ENCODE measurements at regions not wholly inside any gene's neighbourhood (a gene's known extent, or its start where the extent isn't known, plus 50 kb on each side); places are given as distances from the start of the nearest gene placed in this dataset.
"Not testable (repeated sequence)": the region's sequence is repeated elsewhere in the genome, so short reads cannot be mapped to it uniquely, and the experiment has no call there.

DNA sequence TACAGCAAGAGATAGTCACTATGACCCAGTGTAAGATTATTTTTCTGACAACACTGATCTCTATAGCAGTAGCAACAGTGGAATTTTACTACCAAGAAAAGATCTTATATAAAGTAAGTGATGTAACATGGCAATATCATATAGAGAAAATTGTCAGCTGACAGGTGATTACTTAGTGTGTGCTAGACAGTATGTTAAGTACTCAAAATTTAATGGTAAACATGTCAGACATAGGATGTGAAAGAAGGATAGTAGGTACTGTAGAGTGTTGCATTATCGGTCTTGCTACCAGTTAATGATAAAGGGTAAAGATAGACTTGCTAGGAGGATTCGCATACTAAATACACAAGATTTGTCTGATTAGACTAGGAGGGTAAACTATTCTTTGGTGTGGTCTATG, 247.4 kb downstream of the CYLC2 start:
- no peak for DNase-seq

DNA sequence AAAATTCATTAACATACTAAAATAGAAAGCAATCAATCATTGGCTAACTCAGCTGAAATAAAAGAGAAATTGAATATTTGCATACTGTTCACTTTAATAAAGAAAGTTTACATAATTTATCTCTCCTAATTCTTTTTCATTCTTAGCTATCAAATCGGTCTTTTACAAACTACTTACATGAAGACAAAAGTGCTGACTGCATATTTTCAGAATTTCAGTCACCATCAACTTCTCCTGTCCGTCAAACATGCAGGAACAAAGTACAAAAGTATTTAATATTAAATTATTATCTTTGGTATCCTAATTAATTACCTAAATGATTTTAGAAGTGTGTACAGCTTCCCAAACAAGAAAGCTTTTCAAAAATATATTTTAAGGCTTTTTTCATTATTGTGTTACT, 248.4 kb downstream of the CYLC2 start:
- DNase-seq: no peak

DNA sequence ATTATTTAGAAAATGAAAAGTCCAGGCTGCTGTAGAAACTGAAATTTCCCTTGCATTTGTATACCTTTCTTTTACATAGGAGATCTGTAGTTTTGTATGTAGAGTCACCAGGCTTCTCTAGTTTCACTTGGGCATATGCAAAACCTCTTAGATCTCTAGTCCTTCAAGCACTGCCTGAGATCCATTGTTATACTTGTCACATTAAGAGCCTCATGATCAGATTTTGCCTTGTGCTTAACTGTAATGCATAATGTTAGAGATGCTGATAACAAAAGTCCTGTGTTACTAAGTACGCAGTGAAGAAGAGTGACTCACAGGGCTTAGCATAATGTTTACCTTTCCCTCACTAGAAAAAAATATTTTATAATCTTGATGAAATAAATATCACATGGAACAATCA, 250.2 kb downstream of the CYLC2 start:
- no peak for DNase-seq

DNA sequence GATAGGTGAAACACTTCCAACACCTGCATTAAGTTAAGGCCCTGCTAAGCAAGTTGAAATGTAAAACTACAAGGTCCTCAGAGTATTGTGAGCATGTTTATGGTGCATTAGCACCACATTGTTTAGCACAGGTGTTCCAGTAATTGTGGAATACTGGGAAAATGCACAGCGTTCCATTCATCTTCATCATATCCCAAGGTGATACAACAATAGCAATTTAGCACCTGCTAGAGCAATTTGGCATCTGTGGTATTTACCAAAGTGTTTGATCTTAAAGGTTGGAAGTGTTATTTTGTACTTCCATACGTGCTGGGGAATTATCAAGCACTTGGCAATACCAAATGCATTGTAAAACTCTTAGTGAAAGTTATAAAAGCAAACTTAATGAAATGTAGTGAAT, 266.8 kb downstream of the CYLC2 start:
- no peak for DNase-seq

DNA sequence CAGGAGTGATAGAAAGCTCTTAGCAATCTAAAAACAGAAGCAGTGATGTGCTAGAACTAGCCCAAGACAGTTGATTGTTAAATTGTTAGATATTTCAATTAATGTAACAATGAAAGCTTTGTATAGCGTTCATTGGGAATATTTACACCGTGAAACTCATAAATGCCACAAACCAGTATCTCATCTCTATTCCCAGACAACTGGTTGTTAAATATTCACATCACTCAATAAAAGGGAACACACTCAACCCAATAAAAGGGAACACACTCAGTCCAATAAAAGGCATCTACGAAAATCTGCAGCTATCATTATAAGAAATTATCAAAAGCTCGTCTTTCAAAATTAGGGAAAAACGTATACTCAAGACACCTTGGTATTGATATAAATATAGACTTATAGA, 270.9 kb downstream of the CYLC2 start:
- DNase-seq: no peak

DNA sequence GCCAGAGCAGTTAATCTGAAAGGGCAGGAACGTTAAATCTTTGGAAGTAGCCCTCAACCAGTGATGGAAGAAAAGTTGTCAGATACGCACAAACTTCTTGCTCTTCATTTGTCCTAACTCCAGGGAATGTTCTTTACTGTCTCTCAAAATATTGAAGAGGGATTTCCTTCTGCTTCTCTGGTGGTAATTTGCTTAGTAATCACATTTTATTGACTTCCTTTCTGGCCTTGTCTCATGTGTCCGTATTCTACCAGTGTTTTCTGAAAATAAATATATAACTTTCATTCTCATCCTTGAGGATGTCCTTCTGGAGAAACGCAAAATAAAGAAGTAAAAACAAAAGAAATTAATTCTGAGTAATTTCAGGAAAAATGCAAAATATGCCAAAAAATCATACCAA, 282.1 kb downstream of the CYLC2 start:
- no peak for DNase-seq

DNA sequence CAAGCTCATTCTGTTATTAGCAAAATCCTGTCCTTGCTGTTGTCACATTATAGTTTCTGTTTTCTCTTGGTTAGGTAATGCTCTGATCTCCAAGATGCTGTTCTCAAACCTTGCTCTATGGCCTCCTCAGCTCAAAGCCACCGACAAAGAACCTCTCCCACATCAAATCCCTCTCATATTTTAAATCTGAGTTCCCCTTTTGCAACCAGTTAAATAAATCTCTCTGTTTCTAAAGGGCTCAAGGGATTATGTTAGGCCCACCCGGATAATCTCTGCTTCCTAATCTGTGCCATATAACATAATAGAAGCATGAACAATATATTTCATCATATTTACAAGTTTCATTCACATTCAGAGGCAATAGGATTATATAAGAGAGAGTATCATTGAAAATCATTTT, 286.0 kb downstream of the CYLC2 start:
- no peak for DNase-seq

DNA sequence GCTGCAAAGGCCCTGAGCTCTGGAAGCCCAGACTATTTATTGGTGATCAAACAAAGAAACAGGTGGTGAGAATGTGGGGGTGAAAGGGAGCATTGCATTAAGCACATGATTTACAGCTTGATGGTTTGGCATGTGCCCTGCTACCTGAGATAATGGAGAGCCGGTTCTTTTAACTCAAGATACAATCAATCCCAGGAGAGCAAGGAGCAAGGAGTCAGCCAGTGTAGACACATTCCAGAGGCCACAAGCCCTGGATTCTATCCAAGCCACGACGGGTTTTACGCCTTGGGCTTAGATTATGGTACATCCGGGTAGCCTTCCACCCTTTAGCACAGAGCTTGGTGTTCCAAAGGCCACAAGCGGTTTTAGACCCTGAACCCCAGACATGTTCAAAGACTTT, 292.2 kb downstream of the CYLC2 start:
- DNase-seq: no peak

DNA sequence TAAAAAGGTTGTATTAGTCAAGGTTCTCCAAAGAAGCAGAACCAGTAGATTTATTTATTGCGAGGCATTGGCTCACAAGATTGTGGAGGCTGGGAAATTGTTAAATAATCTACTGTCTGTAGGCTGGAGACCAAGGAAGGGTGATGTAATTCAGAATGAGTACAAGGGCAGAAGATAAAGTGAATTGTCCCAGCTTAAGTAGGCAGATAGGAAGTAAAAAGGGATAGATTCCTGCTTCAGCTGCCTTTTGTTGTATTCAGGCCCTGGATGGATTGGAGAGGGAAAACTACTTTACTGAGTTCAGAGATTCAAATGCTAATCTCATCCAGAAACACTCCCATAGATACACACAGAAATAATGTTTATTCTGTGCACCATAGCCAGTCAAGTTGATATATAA, 301.1 kb downstream of the CYLC2 start:
- no peak for DNase-seq

DNA sequence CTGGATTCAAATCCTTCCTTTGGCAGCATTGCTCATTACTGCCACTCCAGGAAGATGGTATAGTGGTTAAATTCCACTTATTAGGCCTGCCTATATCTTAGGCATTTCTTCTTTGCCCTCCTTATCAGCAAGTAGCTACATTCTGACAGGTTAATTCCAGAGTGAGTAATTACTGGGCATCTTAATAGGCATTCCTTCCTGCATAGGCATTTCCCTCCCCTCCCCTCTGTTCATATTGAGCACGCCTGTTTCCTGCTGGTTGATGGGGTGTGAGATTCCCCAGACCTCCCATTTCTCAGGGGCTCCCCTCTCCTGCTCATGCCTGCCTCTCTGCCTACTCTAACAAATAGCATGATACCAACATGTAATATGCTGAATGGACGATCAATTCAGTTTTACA, 305.9 kb downstream of the CYLC2 start:
- no peak for DNase-seq

DNA sequence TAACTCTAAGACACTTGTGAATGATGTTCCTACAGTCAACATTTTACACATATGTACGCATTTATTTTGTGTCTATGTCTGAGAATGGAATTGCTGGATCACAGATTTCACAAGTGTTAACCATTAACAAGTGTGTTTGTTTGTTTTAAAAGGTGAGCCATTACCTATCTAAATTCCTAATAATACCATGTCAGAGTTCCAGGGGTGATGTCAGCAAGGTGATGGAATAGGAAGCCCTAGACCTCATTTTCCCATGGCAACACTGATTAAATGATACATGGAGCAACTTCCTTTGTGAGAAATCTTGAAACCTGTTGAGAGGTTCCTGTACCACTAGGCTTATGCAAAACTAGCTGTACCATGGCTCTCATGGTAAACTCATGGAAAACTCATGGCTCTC, 309.7 kb downstream of the CYLC2 start:
- no peak for DNase-seq

DNA sequence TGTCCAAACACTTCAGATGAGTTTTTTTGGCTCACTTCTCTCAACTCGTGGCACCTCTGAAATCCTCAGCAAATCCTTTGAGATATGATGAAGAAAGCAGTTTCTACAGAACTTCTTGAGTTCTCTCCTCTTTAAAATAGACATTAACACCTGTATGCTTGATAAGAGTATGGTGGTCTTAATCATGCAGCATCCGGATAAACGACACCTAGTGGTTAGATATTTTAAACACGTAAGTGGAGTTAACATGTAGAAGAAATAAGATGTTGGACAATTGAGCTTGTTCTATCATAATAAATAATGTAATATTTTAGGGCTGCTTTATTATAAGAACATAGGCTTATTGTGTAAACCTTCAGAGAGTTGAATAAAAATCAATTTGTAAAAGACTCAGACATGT, 324.8 kb downstream of the CYLC2 start:
- DNase-seq: no peak

DNA sequence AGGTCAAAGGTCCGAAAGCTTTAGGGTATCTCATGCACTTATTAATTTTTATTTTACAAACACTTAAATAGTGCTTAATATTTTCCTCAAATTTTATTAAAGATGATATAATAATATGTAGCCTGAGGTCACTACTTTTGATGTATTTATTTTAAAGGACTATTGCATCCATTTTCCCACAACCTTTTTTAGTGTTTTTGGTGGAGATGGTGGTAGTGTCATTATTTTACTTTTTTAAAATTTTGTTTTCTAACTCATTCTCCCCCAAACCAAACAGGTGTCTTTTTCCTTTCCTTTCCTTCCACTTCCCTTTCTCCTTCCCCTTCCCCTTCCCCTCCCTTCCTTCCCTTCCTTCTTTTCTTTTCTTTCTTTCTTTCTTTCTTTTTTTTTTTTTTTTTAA, 328.6 kb downstream of the CYLC2 start:
- no peak for DNase-seq

DNA sequence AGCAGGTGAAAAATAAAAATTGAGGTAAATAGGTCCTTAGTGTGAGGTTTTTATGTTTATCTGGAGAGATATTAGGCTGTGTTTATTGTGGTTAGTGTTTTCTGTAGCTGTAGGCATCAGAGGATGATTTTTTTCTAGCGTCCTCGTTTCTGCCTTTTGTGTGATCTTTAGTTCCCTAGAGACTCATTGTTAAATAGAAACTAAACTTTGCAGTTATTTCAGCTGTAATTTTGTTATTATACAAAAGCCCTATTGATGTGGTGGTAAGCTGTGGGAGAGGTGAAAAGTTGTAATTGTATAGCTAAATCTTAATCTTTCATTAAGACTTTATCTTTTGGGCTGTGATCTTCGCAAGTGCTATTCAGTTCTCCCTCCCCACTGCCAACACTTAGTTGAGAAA, 340.3 kb downstream of the CYLC2 start:
- DNase-seq: no peak

DNA sequence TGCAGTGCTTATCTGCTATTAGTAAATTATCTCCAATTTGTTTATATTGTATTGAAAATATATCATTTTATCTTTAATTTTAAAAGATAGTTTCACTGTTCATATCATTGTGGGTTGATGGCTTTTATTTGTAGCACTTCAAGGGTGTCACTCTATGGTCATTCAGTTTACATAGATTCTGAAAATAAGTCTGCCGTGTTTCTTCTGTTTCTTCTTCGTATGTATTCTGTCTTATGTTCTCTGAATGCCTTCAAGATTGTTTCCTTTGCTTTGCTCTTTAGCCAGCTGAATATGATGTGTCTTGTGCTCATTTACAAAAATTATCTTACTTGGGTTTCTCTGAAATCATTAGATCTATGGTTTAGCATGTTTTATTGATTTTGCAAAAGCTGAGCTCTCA, 359.9 kb downstream of the CYLC2 start:
- no peak for DNase-seq

DNA sequence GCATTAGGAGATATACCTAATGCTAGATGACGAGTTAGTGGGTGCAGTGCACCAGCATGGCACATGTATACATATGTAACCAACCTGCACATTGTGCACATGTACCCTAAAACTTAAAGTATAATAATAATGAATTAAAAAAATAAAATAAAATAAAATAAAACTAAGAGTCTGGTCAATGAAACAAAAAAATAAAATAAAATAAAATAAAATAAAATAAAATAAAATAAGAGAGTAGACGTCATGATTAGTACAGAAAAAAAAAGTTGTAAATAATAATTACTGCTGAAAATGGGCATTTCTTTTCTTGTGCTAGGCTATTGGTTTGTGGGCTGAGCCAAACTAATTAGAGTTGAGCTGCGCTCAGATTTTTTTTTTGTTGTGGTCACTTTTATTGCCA, 362.8 kb downstream of the CYLC2 start:
- not testable (repeated sequence) for DNase-seq

DNA sequence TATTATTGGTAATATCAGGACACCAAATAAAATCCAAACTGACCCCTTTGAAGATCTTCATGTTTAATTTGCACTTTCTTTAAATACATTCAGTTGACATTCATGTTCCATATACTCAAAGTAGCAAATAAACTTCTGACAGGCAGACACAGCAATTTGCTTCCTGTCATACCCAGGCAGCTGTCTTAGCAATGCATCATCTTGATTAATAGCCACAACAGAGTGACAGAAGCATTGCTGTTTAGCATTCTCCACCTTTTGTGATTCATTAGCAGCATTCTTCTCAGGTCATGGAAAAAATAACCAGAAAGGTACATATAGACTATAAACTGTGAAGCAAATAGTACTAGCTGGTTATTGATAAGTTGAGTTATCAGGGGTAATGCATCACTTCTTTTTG, 366.8 kb downstream of the CYLC2 start:
- DNase-seq: no peak

DNA sequence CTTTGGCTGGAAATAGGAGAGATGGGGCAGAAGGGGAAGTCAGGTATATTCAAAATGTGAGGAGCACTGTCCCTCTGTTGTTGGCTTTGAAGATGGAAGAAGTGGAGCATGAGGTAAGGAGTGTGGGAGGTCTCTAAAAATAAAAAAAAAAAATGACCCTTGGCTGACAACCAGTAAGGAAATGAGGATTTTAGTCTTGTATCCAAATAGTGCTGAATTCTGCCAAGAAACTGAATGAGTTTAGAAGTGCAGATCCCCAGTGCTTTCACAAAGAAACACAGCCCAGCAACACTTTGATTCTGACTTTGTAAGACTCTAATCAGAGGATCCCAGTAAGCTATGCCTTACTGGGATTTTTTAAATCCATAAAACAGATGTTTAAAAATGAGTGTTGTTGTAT, 367.9 kb downstream of the CYLC2 start:
- DNase-seq: no peak

DNA sequence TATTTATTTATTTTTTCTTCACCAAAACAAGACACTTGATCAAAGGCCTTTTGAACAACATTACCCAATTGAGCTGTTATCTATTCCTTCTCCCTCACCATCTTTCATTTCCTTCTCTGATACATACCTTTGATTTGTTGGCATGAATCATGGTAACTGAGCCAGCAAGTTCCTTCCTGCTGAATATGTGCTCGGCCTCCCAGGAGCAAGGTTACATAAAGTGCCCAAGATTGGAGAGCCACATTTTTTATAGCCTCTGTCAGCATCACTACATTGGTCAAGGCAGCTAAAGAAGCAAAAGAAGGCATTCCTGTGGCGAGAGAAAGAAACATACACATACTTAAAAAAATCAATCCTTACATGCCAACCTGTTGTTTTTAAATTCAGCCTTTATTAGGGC, 369.6 kb downstream of the CYLC2 start:
- peak; percentile 90 for DNase-seq

DNA sequence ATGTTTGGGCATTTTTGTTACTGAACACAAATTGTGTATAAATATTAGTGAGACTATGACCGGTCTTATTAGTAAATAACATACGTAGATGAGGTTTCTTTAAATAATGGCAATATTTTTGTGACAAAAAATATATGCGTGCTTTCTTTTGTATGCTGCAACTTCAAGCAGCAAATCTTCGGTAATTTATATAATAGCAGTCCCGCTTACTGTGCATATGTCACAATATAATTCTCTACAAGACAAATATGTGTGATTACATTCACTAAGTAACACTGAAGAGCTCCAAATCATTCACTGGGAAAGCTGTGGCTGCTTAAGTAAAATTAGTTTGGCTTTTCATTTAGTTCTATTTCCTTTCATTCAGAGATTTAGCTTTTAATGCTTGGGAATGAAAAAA, 376.0 kb downstream of the CYLC2 start:
- DNase-seq: no peak

DNA sequence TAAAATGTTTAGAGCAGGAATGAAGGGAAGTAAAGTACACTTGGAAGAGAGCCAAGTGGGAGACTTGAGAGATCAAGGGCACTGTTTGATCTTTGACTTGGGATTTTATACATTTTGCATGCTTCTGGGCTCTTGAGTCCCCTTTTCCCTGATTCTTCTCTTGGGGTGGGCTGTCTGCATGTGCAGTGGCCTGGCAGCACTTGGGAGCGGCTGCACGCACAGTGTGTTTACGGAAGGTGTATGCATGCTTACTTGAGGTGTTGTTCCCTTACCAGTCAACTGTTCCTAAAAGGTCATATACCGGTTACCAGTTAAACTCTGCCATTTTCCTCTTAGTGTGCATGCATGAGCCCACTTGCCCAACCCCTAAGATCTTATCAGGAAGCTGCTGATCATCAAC, 377.7 kb downstream of the CYLC2 start:
- DNase-seq: no peak

DNA sequence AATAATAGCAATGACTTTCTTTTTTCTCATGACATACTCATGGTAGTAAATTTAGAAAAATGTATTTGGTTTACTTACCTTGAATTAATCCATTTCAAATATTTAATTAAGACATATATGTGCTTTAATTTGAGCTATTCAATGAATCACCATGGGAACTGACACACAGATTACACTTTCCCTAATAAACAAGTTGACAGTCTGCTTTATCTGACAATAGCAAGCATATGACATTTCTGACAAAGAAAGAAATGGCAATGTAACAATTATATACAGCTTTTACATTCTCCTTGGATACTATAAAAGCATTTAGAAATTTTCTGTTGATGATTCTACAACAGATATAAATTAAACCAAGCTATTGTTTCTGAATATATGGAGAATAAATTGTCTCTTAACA, 382.5 kb downstream of the CYLC2 start:
- no peak for DNase-seq

DNA sequence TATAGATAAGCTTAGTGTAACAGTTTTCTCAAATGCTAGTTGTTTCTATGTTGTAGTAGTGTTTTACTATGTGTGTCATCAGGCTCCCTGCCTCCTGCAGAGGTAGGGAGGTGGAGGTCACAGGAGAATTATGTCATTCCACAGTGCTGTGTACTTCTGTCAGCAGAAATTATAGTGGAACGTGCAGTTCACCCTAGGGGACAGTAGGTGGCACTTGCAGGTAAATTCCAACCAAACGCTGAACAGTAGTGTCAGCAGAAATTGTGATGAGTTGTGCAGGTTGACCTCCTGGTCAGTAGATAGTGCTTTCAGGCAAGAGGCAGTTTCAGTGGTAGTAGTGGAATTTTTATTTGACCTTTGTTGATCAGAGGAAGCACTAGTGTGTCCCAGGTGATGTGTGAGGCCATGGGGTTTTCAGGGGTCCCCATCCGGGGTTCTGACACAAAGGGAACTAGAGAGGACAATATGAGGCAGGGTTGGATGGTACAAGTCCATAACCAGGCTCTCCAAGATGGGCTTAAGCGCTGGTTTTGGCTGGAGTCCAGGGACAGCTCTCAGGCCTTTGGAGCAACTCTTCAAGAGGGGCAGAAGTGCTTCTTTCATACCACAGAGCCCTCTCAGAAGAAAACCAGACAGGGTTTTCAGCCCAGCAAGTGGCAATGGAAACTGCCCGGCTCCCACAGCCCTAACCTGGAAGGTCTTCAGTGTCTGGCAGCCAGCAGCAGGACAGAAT, 402.9 kb downstream of the CYLC2 start:
- DNase-seq: peak; percentile 68

DNA sequence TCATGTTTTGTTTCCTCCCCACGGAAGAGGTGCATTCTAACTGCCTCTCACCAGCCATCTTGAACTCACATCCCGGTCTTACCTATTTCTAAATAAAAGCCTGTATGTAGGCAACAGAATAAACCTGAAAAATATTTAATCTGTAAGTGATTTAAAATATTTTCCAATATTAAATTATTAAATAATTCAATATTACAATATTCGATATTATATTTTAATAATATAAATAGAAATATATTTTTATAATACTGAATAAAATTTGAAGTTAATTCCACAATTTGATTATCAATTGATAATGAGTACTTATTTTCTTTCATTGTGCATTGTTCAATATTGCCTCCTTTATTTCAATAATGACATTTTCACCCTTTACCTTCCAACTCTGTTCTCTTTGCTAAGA, 404.4 kb downstream of the CYLC2 start:
- DNase-seq: no peak

DNA sequence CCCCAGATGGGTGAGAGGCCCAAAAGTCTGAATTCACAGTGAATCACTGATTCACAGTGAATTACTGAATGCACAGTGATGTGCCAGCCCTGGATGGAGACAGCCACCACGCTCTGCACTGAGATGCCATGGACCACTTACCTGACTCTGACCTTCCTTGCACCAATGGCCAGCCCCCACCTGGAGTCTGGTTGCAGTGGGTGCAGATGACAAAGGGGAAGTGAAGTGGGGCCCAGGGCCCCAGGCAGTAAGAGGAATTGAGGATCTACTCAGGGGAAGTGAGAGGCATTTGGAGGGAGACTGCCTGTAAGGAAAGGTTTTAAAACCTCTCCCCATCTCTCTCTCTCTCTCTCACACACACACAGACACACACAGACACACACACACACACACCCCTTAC, 412.1 kb downstream of the CYLC2 start:
- no peak for DNase-seq

DNA sequence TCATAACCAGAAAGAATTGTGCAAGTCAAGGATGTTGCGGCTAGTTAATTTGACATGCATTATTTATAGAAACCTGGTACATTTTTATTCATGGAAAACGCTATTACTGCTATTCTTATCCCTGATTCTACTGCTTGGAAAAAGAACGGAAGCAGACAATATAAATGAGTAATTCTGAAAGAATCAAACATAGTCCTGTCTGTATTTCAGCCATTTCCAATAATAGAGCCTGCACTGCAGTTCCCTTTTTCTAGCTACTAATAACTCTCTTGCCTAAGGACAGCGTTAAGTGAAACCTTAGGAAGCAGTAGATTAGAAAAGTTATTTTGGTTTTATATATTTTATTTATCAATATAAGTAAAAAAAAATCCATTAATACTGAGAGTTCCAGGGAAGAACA, 414.9 kb downstream of the CYLC2 start:
- DNase-seq: no peak
